ENCODE measurements at regions not wholly inside any gene's neighbourhood (a gene's known extent, or its start where the extent isn't known, plus 50 kb on each side); places are given as distances from the start of the nearest gene placed in this dataset.
A peak's percentile ranks its signal among the peaks of the same experiment; 100 is the strongest.

DNA sequence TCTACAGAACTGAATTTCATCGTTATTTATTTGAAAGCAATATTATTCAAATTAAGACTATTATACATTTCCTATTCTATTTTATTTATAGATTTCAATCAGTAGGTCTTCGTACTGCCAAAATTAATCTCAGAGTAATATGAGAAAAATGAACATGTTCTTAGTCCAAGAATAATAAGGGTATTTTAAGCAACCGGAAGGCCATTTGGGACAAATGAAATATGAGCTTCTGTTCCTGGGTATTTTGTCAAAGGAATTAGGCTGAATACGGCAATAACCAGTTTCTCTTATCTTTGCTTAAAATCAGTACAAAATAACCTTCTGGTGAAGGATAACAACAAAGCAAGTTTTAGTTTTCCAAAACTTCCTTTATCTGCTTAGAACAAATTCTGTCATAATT lies 410.3 kb upstream of the PRR16 start:
- intact Hi-C loops (cut with DNase I), result no loop called here
- Histone ChIP-seq H3K36me3 (no peaks in the 10 kb centered on the region), H3K27ac (no peak overlapping the region), H3K4me1 (no peaks in the 10 kb centered on the region), H3K27me3 (no peaks in the 10 kb centered on the region), H3K9me3 (no peaks in the 10 kb centered on the region), H3K4me3 (no peak overlapping the region)
- ATAC-seq (no peak), DNase-seq (no peak)
- WGBS (ENCODE audit: insufficient coverage, low coverage, low lambda C conversion rate, missing lambda C conversion rate), result 47% methylated on average over 4 of the region's 4 CpGs
- TF ChIP-seq, protein P1, sequence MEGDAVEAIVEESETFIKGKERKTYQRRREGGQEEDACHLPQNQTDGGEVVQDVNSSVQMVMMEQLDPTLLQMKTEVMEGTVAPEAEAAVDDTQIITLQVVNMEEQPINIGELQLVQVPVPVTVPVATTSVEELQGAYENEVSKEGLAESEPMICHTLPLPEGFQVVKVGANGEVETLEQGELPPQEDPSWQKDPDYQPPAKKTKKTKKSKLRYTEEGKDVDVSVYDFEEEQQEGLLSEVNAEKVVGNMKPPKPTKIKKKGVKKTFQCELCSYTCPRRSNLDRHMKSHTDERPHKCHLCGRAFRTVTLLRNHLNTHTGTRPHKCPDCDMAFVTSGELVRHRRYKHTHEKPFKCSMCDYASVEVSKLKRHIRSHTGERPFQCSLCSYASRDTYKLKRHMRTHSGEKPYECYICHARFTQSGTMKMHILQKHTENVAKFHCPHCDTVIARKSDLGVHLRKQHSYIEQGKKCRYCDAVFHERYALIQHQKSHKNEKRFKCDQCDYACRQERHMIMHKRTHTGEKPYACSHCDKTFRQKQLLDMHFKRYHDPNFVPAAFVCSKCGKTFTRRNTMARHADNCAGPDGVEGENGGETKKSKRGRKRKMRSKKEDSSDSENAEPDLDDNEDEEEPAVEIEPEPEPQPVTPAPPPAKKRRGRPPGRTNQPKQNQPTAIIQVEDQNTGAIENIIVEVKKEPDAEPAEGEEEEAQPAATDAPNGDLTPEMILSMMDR (IDR thresholded peaks at IDR 0.05), result no peak
- no peak for TF ChIP-seq POLR2A (IDR thresholded peaks at IDR 0.05)

DNA sequence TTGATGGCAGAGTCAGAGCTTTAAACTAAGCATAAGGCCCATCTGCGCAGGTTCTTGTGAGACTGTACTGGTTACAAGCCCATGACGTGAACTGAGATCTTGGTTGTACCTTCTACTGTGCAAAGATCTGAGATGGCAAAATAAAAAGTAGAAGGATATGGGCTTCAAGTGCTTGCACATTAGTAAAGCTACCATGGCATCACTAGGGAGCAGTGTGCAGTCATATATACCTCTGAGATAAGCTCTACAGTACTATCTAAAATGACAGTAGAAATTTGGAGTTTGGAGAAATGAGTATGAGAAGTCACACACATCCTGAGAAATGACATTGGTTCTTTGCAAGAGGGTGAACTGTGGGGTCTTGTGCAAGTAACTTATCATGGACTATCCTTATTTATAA lies 408.2 kb upstream of the PRR16 start:
- intact Hi-C loops (cut with DNase I), result no loop called here
- no peaks in the 10 kb centered on the region for H3K4me1 ChIP-seq
- H3K36me3 ChIP-seq, result no peaks in the 10 kb centered on the region
- DNase-seq (no peak), ATAC-seq (peak; percentile 63 to 82 (median 79))
- H3K4me3 ChIP-seq, result no peak overlapping the region
- H3K27ac ChIP-seq, result no peak overlapping the region
- TF ChIP-seq, protein P1 (IDR thresholded peaks at IDR 0.05), result peak in 3 of 4 donors; percentile 4 to 41 (median 37)
- TF ChIP-seq POLR2A (IDR thresholded peaks at IDR 0.05), result no peak
- H3K9me3 ChIP-seq, result no peaks in the 10 kb centered on the region
- no peaks in the 10 kb centered on the region for H3K27me3 ChIP-seq
- 56% methylated on average over 2 of the region's 2 CpGs for WGBS (ENCODE audit: insufficient coverage, low coverage, low lambda C conversion rate, missing lambda C conversion rate)

DNA sequence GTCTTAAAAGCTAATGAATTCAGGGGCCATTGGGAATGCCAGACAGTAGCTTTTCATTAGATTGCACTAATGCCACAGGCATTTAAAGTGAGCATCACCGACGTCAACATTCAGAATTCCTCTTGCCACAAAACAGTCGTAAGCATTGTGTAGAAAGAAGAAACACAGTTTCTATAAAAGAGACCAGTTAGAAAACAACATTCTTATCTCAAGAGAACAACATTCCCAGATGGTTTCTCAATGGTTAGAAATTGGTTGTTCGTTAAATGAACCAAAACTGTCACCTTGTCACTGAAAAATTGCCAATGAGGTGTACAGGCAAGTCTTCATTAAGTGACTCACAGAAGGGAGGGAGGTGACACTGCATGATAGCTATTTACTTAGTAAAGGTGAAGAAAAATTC lies 401.6 kb upstream of the PRR16 start:
- intact Hi-C loops (cut with DNase I), result no loop called here

DNA sequence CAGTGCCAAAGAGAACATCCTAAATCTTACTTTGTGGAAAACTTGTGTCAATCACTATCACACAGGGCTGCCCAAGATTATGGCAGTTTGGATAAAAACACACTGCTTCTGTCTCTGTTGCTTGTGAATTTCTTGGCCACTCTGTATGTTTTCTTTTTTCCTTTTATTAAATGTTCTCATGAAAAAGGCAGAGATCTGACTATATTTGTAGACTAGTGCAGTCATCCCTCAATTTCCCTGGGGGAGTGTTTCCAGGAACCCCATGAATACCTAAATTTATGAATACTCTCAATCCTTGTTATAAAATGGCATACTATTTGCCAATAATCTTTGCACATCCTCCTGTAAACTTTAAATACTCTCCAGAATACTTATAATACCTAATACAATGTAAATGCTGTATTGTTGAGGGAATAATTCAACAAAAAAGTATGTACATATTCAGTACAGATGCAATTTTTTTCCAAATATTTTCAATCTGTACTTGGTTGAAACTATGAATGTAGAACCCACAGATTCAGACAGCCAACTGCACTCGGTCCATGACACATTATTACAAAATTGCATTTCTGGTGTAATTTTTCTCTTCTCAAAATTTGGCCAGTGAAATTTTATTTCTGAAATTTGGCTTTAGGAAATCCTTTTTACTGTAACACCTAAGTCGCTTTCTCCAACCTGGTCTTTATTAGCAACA lies 391.9 kb upstream of the PRR16 start:
- no peaks in the 10 kb centered on the region for H3K36me3 ChIP-seq
- no peaks in the 10 kb centered on the region for H3K27me3 ChIP-seq
- H3K4me3 ChIP-seq, result no peak overlapping the region
- WGBS (ENCODE audit: insufficient coverage, low coverage, low lambda C conversion rate, missing lambda C conversion rate), result 70% methylated on average over 2 of the region's 2 CpGs
- no peak for ATAC-seq
- intact Hi-C loops (cut with DNase I), result no loop called here
- DNase-seq, result no peak
- no peaks in the 10 kb centered on the region for H3K9me3 ChIP-seq
- H3K27ac ChIP-seq, result no peak overlapping the region
- TF ChIP-seq POLR2A (IDR thresholded peaks at IDR 0.05), result no peak
- TF ChIP-seq, protein P1 (IDR thresholded peaks at IDR 0.05), result no peak
- no peaks in the 10 kb centered on the region for H3K4me1 ChIP-seq

More for the DNA sequence above, 401.6 kb upstream of the PRR16 start:
- 73% methylated on average over 4 of the region's 4 CpGs for WGBS (ENCODE audit: insufficient coverage, low coverage, low lambda C conversion rate, missing lambda C conversion rate)
- Histone ChIP-seq H3K36me3 (no peaks in the 10 kb centered on the region), H3K27ac (no peak overlapping the region), H3K9me3 (no peaks in the 10 kb centered on the region), H3K4me1 (no peaks in the 10 kb centered on the region), H3K27me3 (no peaks in the 10 kb centered on the region), H3K4me3 (no peak overlapping the region)
- ATAC-seq (no peak), DNase-seq (no peak)
- no peak for TF ChIP-seq POLR2A (IDR thresholded peaks at IDR 0.05)
- TF ChIP-seq, protein P1 (IDR thresholded peaks at IDR 0.05), result no peak

DNA sequence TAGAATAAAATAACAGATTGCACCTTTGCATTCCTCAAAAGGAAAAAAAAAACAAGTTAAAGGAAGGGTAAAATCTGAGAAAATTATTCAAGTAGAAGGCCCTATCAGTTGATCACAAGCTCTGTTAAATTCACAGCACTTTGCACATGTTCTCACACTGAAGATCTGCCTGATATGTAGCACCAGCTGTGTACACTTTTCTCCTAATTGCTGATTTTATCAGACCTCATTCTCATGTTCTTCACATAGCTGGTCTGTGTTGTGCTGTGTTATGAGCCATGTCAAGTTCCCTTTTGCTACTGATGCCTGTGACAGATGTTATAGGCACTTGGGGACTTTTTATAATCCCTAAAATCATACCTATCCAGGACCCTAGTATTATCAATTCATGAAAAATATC lies 390.4 kb upstream of the PRR16 start:
- TF ChIP-seq POLR2A (IDR thresholded peaks at IDR 0.05), result no peak
- TF ChIP-seq, protein P1 (IDR thresholded peaks at IDR 0.05), result no peak
- no peaks in the 10 kb centered on the region for H3K36me3 ChIP-seq
- intact Hi-C loops (cut with DNase I), result no loop called here
- no peak for ATAC-seq
- no peak overlapping the region for H3K4me3 ChIP-seq
- no peak overlapping the region for H3K27ac ChIP-seq
- H3K9me3 ChIP-seq, result no peaks in the 10 kb centered on the region
- no peaks in the 10 kb centered on the region for H3K4me1 ChIP-seq
- DNase-seq, result no peak
- no peaks in the 10 kb centered on the region for H3K27me3 ChIP-seq

Measured in right lobe of liver (tissue), 6 donors.